ENCODE measurements at regions not wholly inside any gene's neighbourhood (a gene's known extent, or its start where the extent isn't known, plus 50 kb on each side); places are given as distances from the start of the nearest gene placed in this dataset.

DNA sequence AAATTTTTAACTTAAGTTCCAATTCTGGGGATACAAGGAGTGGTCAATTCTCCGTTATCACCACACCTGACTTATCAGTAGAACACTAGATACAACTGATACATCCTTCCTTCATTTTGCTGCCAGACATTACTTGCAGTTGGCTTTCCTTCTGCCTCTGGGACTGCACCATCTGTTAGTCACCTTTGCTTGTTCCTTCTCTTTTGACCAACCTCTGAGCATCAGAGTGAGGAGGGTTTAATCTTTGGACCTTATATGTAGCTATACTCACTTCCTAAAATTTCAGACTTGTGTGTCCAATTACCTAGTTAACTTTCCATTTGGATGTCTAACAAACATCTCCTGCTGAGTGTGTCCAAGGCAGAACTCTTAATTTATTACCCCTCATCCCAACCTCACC is 330.7 kb downstream of the PTTG2 start:
- Histone ChIP-seq H3K9me3 (ENCODE audit: control insufficient read depth, low read length) (no peaks in the 10 kb centered on the region), H2AFZ (no peak overlapping the region), H3K9ac (no peak overlapping the region), H3K27me3 (ENCODE audit: control insufficient read depth, insufficient read depth, low read length) (no peaks in the 10 kb centered on the region), H3K4me3 (ENCODE audit: low read depth, low read length) (no peak overlapping the region), H3K79me2 (no peaks in the 10 kb centered on the region), H3K36me3 (ENCODE audit: control insufficient read depth, insufficient read depth, low read length) (no peaks in the 10 kb centered on the region), H3K4me2 (ENCODE audit: low read length) (no peak overlapping the region), H3K27ac (no peak overlapping the region), H3K4me1 (no peaks in the 10 kb centered on the region)
- TF ChIP-seq, protein P1, sequence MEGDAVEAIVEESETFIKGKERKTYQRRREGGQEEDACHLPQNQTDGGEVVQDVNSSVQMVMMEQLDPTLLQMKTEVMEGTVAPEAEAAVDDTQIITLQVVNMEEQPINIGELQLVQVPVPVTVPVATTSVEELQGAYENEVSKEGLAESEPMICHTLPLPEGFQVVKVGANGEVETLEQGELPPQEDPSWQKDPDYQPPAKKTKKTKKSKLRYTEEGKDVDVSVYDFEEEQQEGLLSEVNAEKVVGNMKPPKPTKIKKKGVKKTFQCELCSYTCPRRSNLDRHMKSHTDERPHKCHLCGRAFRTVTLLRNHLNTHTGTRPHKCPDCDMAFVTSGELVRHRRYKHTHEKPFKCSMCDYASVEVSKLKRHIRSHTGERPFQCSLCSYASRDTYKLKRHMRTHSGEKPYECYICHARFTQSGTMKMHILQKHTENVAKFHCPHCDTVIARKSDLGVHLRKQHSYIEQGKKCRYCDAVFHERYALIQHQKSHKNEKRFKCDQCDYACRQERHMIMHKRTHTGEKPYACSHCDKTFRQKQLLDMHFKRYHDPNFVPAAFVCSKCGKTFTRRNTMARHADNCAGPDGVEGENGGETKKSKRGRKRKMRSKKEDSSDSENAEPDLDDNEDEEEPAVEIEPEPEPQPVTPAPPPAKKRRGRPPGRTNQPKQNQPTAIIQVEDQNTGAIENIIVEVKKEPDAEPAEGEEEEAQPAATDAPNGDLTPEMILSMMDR (IDR thresholded peaks at IDR 0.05): no peak

DNA sequence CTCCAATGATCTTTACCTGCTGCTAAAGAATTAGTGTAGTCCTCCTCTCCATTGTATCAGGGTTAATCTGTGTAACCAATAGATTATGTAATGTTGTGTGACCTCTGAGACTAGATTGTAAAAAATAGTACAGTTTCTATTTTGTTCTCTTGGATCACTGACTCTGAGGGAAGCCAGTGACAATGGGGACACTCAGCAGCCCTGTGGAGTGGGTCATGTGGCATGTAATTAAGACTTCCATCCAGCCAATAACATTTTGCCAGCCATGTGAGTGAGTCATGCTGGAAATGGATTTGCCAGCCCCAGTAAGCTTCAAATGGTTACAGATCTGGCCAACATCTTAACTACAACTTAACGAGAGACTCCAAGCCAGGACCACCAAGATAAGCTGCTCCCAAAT is 332.3 kb downstream of the PTTG2 start:
- H3K79me2 ChIP-seq: no peaks in the 10 kb centered on the region
- no peaks in the 10 kb centered on the region for H3K27me3 ChIP-seq (ENCODE audit: control insufficient read depth, insufficient read depth, low read length)
- H3K4me2 ChIP-seq (ENCODE audit: low read length): no peak overlapping the region
- H3K4me3 ChIP-seq (ENCODE audit: low read depth, low read length): no peak overlapping the region
- no peaks in the 10 kb centered on the region for H3K4me1 ChIP-seq
- no peaks in the 10 kb centered on the region for H3K36me3 ChIP-seq (ENCODE audit: control insufficient read depth, insufficient read depth, low read length)
- H3K27ac ChIP-seq: no peak overlapping the region
- TF ChIP-seq, protein P1 (IDR thresholded peaks at IDR 0.05): no peak
- no peaks in the 10 kb centered on the region for H3K9me3 ChIP-seq (ENCODE audit: control insufficient read depth, low read length)
- no peak overlapping the region for H2AFZ ChIP-seq
- no peak overlapping the region for H3K9ac ChIP-seq

DNA sequence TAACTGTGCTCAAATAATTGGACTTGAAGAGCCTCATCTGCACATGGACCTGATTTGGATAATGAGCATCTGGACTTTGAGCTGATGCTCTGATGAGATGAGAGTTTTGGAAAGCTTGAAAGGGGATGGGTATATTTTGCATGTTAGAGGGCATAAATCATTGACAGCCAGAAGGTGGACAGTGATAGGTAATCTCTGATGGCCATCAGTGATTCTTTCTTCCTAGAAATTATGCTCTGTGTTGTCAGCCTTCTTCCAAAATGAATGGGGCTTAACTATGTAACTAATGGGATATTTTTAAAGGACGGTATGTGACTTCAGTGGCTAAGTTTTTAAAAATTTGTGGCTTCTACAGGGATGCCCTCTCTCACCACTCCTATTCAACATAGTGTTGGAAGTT is 334.0 kb downstream of the PTTG2 start:
- TF ChIP-seq, protein P1 (IDR thresholded peaks at IDR 0.05): no peak
- H3K4me2 ChIP-seq (ENCODE audit: low read length): no peak overlapping the region
- no peak overlapping the region for H3K9ac ChIP-seq
- H3K79me2 ChIP-seq: no peaks in the 10 kb centered on the region
- H3K9me3 ChIP-seq (ENCODE audit: control insufficient read depth, low read length): no peaks in the 10 kb centered on the region
- no peaks in the 10 kb centered on the region for H3K4me1 ChIP-seq
- H2AFZ ChIP-seq: no peak overlapping the region
- no peaks in the 10 kb centered on the region for H3K36me3 ChIP-seq (ENCODE audit: control insufficient read depth, insufficient read depth, low read length)
- H3K4me3 ChIP-seq (ENCODE audit: low read depth, low read length): no peak overlapping the region
- H3K27me3 ChIP-seq (ENCODE audit: control insufficient read depth, insufficient read depth, low read length): no peaks in the 10 kb centered on the region
- H3K27ac ChIP-seq: no peak overlapping the region

DNA sequence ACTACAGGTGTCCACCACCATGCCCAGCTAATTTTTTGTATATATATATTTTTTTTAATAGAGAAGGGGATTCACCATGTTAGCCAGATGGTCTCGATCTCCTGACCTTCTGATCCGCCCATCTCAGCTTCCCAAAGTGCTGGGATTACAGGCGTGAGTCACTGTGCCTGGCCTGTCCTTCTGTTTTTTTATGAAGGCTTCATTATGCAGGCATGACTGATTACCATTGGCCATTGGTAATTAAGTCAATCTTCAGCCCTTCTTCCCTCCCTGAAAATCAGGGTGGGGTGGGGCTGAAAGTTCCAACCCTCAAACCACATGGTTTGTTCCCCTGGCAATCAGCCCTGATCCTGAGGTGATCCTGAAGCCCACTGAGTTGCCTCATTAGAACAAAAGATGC is 336.9 kb downstream of the PTTG2 start:
- Histone ChIP-seq H3K36me3 (ENCODE audit: control insufficient read depth, insufficient read depth, low read length) (no peaks in the 10 kb centered on the region), H3K4me1 (no peaks in the 10 kb centered on the region), H2AFZ (no peak overlapping the region), H3K4me3 (ENCODE audit: low read depth, low read length) (no peak overlapping the region), H3K9ac (no peak overlapping the region), H3K9me3 (ENCODE audit: control insufficient read depth, low read length) (no peaks in the 10 kb centered on the region), H3K27me3 (ENCODE audit: control insufficient read depth, insufficient read depth, low read length) (no peaks in the 10 kb centered on the region), H3K27ac (no peak overlapping the region), H3K79me2 (no peaks in the 10 kb centered on the region), H3K4me2 (ENCODE audit: low read length) (no peak overlapping the region)
- TF ChIP-seq, protein P1 (IDR thresholded peaks at IDR 0.05): no peak

DNA sequence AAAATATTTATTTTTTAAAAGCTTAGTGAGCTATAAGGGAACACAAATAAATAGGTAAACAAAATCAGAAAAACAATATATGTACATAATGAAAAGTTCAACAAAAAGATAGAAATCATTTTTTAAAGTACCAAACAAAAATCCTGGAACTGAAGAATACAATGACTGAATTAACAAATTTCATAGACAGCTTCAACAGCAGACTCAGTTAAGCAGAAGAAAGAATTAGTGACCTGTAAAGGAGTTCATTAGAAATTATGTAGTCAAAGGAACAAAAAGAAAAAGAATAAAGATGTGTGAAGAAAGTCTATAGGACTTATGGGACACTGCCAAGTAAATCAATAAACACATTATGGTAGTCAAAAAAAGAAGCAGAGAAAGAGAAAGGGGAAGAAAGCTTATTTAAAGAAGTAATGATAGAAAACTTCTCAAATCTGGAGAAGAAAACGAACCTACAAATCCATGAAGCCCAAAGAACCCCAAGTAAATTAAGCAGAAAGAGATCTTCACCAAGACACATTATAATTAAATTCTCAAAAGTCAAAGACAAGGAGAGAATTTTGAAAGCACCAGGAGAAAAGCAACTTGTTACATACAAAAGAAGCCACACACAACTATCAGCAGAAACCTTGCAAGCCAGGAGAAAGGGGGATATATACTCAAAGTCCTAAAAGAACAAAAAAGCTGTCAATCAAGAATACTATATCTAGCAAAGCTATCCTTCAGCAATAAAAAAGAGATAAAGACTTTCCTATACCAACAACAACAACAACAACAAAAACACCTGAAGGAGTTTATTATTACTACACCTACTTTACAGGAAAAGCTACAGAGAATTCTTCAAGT is 338.9 kb downstream of the PTTG2 start:
- H3K9me3 ChIP-seq (ENCODE audit: control insufficient read depth, low read length): no peaks in the 10 kb centered on the region
- H3K27me3 ChIP-seq (ENCODE audit: control insufficient read depth, insufficient read depth, low read length): no peaks in the 10 kb centered on the region
- H3K4me2 ChIP-seq (ENCODE audit: low read length): no peak overlapping the region
- no peak overlapping the region for H3K9ac ChIP-seq
- no peak overlapping the region for H3K4me3 ChIP-seq (ENCODE audit: low read depth, low read length)
- no peaks in the 10 kb centered on the region for H3K4me1 ChIP-seq
- no peaks in the 10 kb centered on the region for H3K79me2 ChIP-seq
- no peak overlapping the region for H3K27ac ChIP-seq
- TF ChIP-seq, protein P1 (IDR thresholded peaks at IDR 0.05): no peak
- H2AFZ ChIP-seq: no peak overlapping the region
- H3K36me3 ChIP-seq (ENCODE audit: control insufficient read depth, insufficient read depth, low read length): no peaks in the 10 kb centered on the region
